IMR-90 (cell line): ENCODE measurements at regions not wholly inside any gene's neighbourhood (a gene's known extent, or its start where the extent isn't known, plus 50 kb on each side); places are given as distances from the start of the nearest gene placed in this dataset.

Source experiments
- ATAC-seq: fragments of 200-7000 bp; cut with Tn5 transposase; 2 replicates; pipeline ENCODE4 v1.9.1; 2020; ENCODE audit warnings: low read depth, mild to moderate bottlenecking, moderate library complexity
- BruUV-seq: library from RNA; stranded (reverse); fragments of 400-500 nt; replicated peaks from 2 replicates; lab custom pipeline; 2021; lab: Mats Ljungman, UMichigan
- CTCF ChIA-PET: fragments of 300-600 bp; formaldehyde crosslinking; extraction: SDS; loops from one replicate; lab custom pipeline; 2021; ENCODE audit warnings: antibody characterized with exemption; lab: Yijun Ruan, JAX
- POLR2A ChIA-PET: fragments of 300-600 bp; sonication (Branson Sonifier 250); formaldehyde crosslinking; loops from one replicate; lab custom pipeline; 2022; ENCODE audit warnings: antibody characterized with exemption; ENCODE audit not compliant: unreplicated experiment; lab: Charles Lee
- DNase-seq: peaks from one replicate; pipeline ENCODE4 v3.0.0; 2013
- H2AFZ ChIP-seq: replicated peaks from 2 replicates; pipeline ENCODE3; 2013; ENCODE audit warnings: low read length, mild to moderate bottlenecking; ENCODE audit not compliant: poor library complexity
- H2AK5ac ChIP-seq: 2 replicates; pipeline ENCODE4 v1.6.1; 2013; ENCODE audit warnings: low read depth, low read length, inconsistent platforms
- H2AK9ac ChIP-seq: replicated peaks from 2 replicates; pipeline ENCODE3; 2013; ENCODE audit warnings: mild to moderate bottlenecking, low read depth, low read length, moderate library complexity; ENCODE audit not compliant: poor library complexity
- H2BK120ac ChIP-seq: 2 replicates; pipeline ENCODE4 v1.6.1; 2013; ENCODE audit warnings: low read depth, low read length, inconsistent platforms
- H2BK15ac ChIP-seq: 3 replicates; pipeline ENCODE4 v1.6.1; 2013; ENCODE audit warnings: low read depth, low read length, inconsistent platforms
- H2BK20ac ChIP-seq: 2 replicates; pipeline ENCODE4 v1.6.1; 2013; ENCODE audit warnings: low read depth, mild to moderate bottlenecking, inconsistent platforms, low read length, moderate library complexity
- H2BK5ac ChIP-seq: 2 replicates; pipeline ENCODE4 v1.6.1; 2013; ENCODE audit warnings: mild to moderate bottlenecking, low read depth, low read length, inconsistent platforms; ENCODE audit not compliant: poor library complexity, severe bottlenecking
- H3K14ac ChIP-seq: replicated peaks from 2 replicates; pipeline ENCODE4 v1.6.1; 2013; ENCODE audit warnings: low read depth, low read length, inconsistent platforms
- H3K18ac ChIP-seq: 2 replicates; pipeline ENCODE4 v1.6.1; 2013; ENCODE audit warnings: low read depth, low read length, control low read depth
- H3K23ac ChIP-seq: 2 replicates; pipeline ENCODE4 v1.6.1; 2013; ENCODE audit warnings: low read depth, low read length, inconsistent platforms
- H3K27ac ChIP-seq: 2 replicates; pipeline ENCODE4 v1.5.1; 2013; ENCODE audit warnings: mild to moderate bottlenecking, control low read depth, low read length; ENCODE audit not compliant: insufficient read depth
- H3K27me3 ChIP-seq: 2 replicates; pipeline ENCODE4 v1.6.1; 2013; ENCODE audit warnings: low read length; ENCODE audit not compliant: control insufficient read depth, insufficient read depth
- H3K36me3 ChIP-seq: 2 replicates; pipeline ENCODE4 v1.6.1; 2013; ENCODE audit warnings: low read length, mixed read lengths; ENCODE audit not compliant: control insufficient read depth, insufficient read depth
- H3K4ac ChIP-seq: 2 replicates; pipeline ENCODE4 v1.6.1; 2013; ENCODE audit warnings: low read depth, low read length, inconsistent platforms
- H3K4me1 ChIP-seq: 2 replicates; pipeline ENCODE4 v1.6.1; 2013; ENCODE audit warnings: low read length, mixed read lengths; ENCODE audit not compliant: control insufficient read depth, insufficient read depth
- H3K4me2 ChIP-seq: 2 replicates; pipeline ENCODE4 v1.6.1; 2013; ENCODE audit warnings: low read depth, mild to moderate bottlenecking, control low read depth, low read length, moderate library complexity
- H3K4me3 ChIP-seq: 2 replicates; pipeline ENCODE4 v1.5.1; 2013; ENCODE audit warnings: low read depth, mild to moderate bottlenecking, control low read depth, low read length, moderate library complexity; ENCODE audit not compliant: insufficient read depth
- H3K56ac ChIP-seq: 2 replicates; pipeline ENCODE4 v1.6.1; 2013; ENCODE audit warnings: low read length, inconsistent platforms; ENCODE audit not compliant: insufficient read depth; ENCODE audit errors: extremely low read depth
- H3K79me1 ChIP-seq, 2 experiments: 2 replicates each; pipeline ENCODE4 v1.6.1; 2013; ENCODE audit warnings: low read length in 2 of 2, inconsistent platforms in 1 of 2, low read depth in 1 of 2
- H3K9ac ChIP-seq: 2 replicates; pipeline ENCODE4 v1.6.1; 2013; ENCODE audit warnings: low read depth, low read length, control low read depth
- H3K9me1 ChIP-seq: 2 replicates; pipeline ENCODE4 v1.6.1; 2013; ENCODE audit warnings: low read length, inconsistent platforms; ENCODE audit not compliant: insufficient read depth
- H3K9me3 ChIP-seq: 2 replicates; pipeline ENCODE4 v1.6.1; 2013; ENCODE audit warnings: low read length; ENCODE audit not compliant: control insufficient read depth, insufficient read depth
- H4K20me1 ChIP-seq: 2 replicates; pipeline ENCODE4 v1.6.1; 2013; ENCODE audit warnings: low read length, inconsistent platforms; ENCODE audit not compliant: insufficient read depth
- H4K5ac ChIP-seq: 2 replicates; pipeline ENCODE4 v1.6.1; 2013; ENCODE audit warnings: mild to moderate bottlenecking, low read depth, low read length, control low read depth
- H4K8ac ChIP-seq, 2 experiments: 2 replicates each; pipeline ENCODE4 v1.6.1; 2013; ENCODE audit warnings: low read depth in 2 of 2, low read length in 2 of 2, control low read depth in 1 of 2, inconsistent platforms in 1 of 2
- H4K91ac ChIP-seq: 2 replicates; pipeline ENCODE4 v1.6.1; 2013; ENCODE audit warnings: low read depth, low read length, inconsistent platforms; ENCODE audit not compliant: insufficient read depth
- BHLHE40 ChIP-seq: fragments of 150-350 bp; IDR thresholded peaks from 2 replicates; pipeline ENCODE4 v1.6.1; 2016; ENCODE audit warnings: mild to moderate bottlenecking, low read depth, low read length
- CEBPB ChIP-seq: IDR thresholded peaks from 2 replicates; pipeline ENCODE4 v1.6.1; 2012; ENCODE audit warnings: low read depth, low read length, improper control_type of control experiment
- CHD1 ChIP-seq: IDR thresholded peaks from 2 replicates; pipeline ENCODE4 v1.6.1; 2012; ENCODE audit warnings: low read depth, low read length, improper control_type of control experiment
- CTCF ChIP-seq: conservative IDR thresholded peaks from 2 replicates; pipeline ENCODE4 v1.5.1; 2012; ENCODE audit warnings: mild to moderate bottlenecking, low read depth, low read length, improper control_type of control experiment
- ELK1 ChIP-seq: fragments of 150-350 bp; IDR thresholded peaks from 2 replicates; pipeline ENCODE4 v1.6.1; 2016; ENCODE audit warnings: low read depth, mild to moderate bottlenecking, low read length, moderate library complexity, borderline replicate concordance
- FOS ChIP-seq: fragments of 150-350 bp; IDR thresholded peaks from 2 replicates; pipeline ENCODE4 v1.6.1; 2016; ENCODE audit warnings: low read depth, low read length
- MAFK ChIP-seq: IDR thresholded peaks from 2 replicates; pipeline ENCODE4 v1.6.1; 2012; ENCODE audit warnings: low read depth, low read length, improper control_type of control experiment
- MAZ ChIP-seq: IDR thresholded peaks from 2 replicates; pipeline ENCODE4 v1.6.1; 2012; ENCODE audit warnings: low read depth, mild to moderate bottlenecking, low read length, improper control_type of control experiment, moderate library complexity, borderline replicate concordance
- MXI1 ChIP-seq: IDR thresholded peaks from 2 replicates; pipeline ENCODE4 v1.6.1; 2012; ENCODE audit warnings: low read depth, mild to moderate bottlenecking, low read length, moderate library complexity, borderline replicate concordance
- NFE2L2 ChIP-seq: fragments of 150-350 bp; IDR thresholded peaks from 2 replicates; pipeline ENCODE4 v1.6.1; 2016; ENCODE audit warnings: low read depth, mild to moderate bottlenecking, low read length
- POLR2A ChIP-seq: IDR thresholded peaks from 2 replicates; pipeline ENCODE4 v1.6.1; 2012; ENCODE audit warnings: mild to moderate bottlenecking, low read depth, low read length
- RAD21 ChIP-seq: IDR thresholded peaks from 2 replicates; pipeline ENCODE4 v1.6.1; 2012; ENCODE audit warnings: low read length, improper control_type of control experiment
- RCOR1 ChIP-seq: IDR thresholded peaks from 2 replicates; pipeline ENCODE4 v1.6.1; 2012; ENCODE audit warnings: mild to moderate bottlenecking, low read length, improper control_type of control experiment; ENCODE audit not compliant: insufficient replicate concordance
- RFX5 ChIP-seq: IDR thresholded peaks from 2 replicates; pipeline ENCODE4 v1.8.0; 2012; ENCODE audit warnings: low read depth, mild to moderate bottlenecking, low read length, moderate library complexity
- SMC3 ChIP-seq: fragments of 150-350 bp; IDR thresholded peaks from 2 replicates; pipeline ENCODE4 v1.6.1; 2016; ENCODE audit warnings: low read depth, mild to moderate bottlenecking, antibody characterized with exemption, low read length, moderate library complexity
- USF2 ChIP-seq: fragments of 150-350 bp; IDR thresholded peaks from 2 replicates; pipeline ENCODE4 v1.6.1; 2017; ENCODE audit warnings: mild to moderate bottlenecking, antibody characterized with exemption, low read length, low read depth
- WGBS, 2 experiments: methylation state at CpG; one replicate each; pipeline versions ENCODE4 v1.1.5 to v1.1.7; 2013; ENCODE audit warnings: missing lambda C conversion rate in 2 of 2; ENCODE audit not compliant: insufficient read length in 1 of 2; ENCODE audit errors: extremely low coverage in 2 of 2; 5-methylcytosine and 5-hydroxymethylcytosine counted together
- dilution Hi-C: fragments of 300-500 bp; cut with HindIII; formaldehyde crosslinking; loops from one replicate; pipeline ENCODE4 v1.14.3; 2018; ENCODE audit warnings: low sequenced_read_pairs; ENCODE audit not compliant: unreplicated experiment
- in situ Hi-C: fragments of 300-500 bp; cut with MboI; formaldehyde crosslinking; loops from 3 replicates; pipeline ENCODE4 v1.14.3; 2019; ENCODE audit warnings: low sequenced_read_pairs, inconsistent platforms, mixed read lengths
- intact Hi-C: fragments of 100-400 bp; cut with micrococcal nuclease; formaldehyde crosslinking; loops from 2 replicates; pipeline ENCODE4 v1.10.0; 2022

GRCh38 chr2:120659275-120659977 lies 76.2 kb upstream of the GLI2 start:
- dilution Hi-C loops, result no loop called here

More at GRCh38 chr2:120659275-120659977, 76.2 kb upstream of the GLI2 start:
- no peak overlapping the region for H3K9ac ChIP-seq
- no peak overlapping the region for H2AK9ac ChIP-seq
- H3K79me1 ChIP-seq, result no peaks in the 10 kb centered on the region
- DNase-seq (no peak), ATAC-seq (no peak)
- H3K4me1 ChIP-seq, result 0 out of 2 replicates have a peak, but pooled peaks cover 1% of the 10 kb centered on the region
- H4K20me1 ChIP-seq, result no peaks in the 10 kb centered on the region
- H3K18ac ChIP-seq, result no peak overlapping the region
- H3K27ac ChIP-seq, result no peak overlapping the region
- no peak overlapping the region for H3K23ac ChIP-seq
- H3K4ac ChIP-seq, result no peak overlapping the region
- peaks cover 3% of the 10 kb centered on the region for H3K9me3 ChIP-seq
- H2BK15ac ChIP-seq, result no peak overlapping the region
- no peak overlapping the region for H3K56ac ChIP-seq
- no peaks in the 10 kb centered on the region; the same call in 1 of the 2 replicates for H3K9me1 ChIP-seq
- no peak overlapping the region for H2BK120ac ChIP-seq
- TF ChIP-seq BHLHE40 (no peak), RCOR1 (no peak), USF2 (no peak), CTCF (no peak), FOS (no peak), CEBPB (no peak), MXI1 (no peak), CHD1 (no peak), RFX5 (no peak), ELK1 (no peak), RAD21 (no peak), NFE2L2 (no peak), MAZ (no peak), MAFK (no peak), POLR2A (no peak), SMC3 (no peak)
- H4K8ac ChIP-seq, result no peak overlapping the region
- H3K36me3 ChIP-seq, result no peaks in the 10 kb centered on the region
- H3K4me3 ChIP-seq, result no peak overlapping the region
- in situ Hi-C loops, result no loop called here
- H4K91ac ChIP-seq, result no peak overlapping the region
- no peak overlapping the region for H2AFZ ChIP-seq
- peaks cover 5% of the 10 kb centered on the region; the same call in 1 of the 2 replicates for H3K27me3 ChIP-seq
- H2AK5ac ChIP-seq, result peak overlapping the region; percentile 14; the same call in 1 of the 2 replicates
- H4K5ac ChIP-seq, result no peak overlapping the region
- H3K14ac ChIP-seq, result no peak overlapping the region
- H2BK5ac ChIP-seq, result no peak overlapping the region
- BruUV-seq, result no TSS peak
- ChIA-PET POLR2A (no interaction called here), CTCF (no interaction called here)
- intact Hi-C loops, result no loop called here
- H2BK20ac ChIP-seq, result no peak overlapping the region
- H3K4me2 ChIP-seq, result no peak overlapping the region
- WGBS, 2 experiments, result 92% methylated on average over 7 of the region's 10 CpGs; no CpG with 5 or more reads in 1 of the 2 experiments
